CD14-positive monocyte (primary cell): ENCODE measurements at regions not wholly inside any gene's neighbourhood (a gene's known extent, or its start where the extent isn't known, plus 50 kb on each side); places are given as distances from the start of the nearest gene placed in this dataset.

Experiments
- DNase-seq, 3 donors: peaks; one replicate each; pipeline ENCODE4 v3.0.0-alpha.2; 2011 to 2022
- H2AFZ ChIP-seq: 2 replicates; pipeline ENCODE4 v1.6.0; 2012; ENCODE audit warnings: mild to moderate bottlenecking, low read depth, low read length, inconsistent platforms; ENCODE audit not compliant: insufficient read depth, poor library complexity, severe bottlenecking
- H3K27ac ChIP-seq, 2 donors: 1 replicate in 1 of 2; 2 replicates in 1 of 2; pipeline ENCODE4 v1.5.1; 2012 to 2013; ENCODE audit warnings: low read length in 2 of 2, control low read depth in 1 of 2, inconsistent platforms in 1 of 2, low read depth in 1 of 2, mild to moderate bottlenecking in 1 of 2
- H3K27me3 ChIP-seq, 2 donors: one replicate each; pipeline versions ENCODE4 v1.6.0 to v1.6.1; 2011 to 2013; ENCODE audit warnings: low read length in 2 of 2; ENCODE audit not compliant: control insufficient read depth in 2 of 2, insufficient read depth in 2 of 2
- H3K36me3 ChIP-seq, 2 donors: replicated peaks in 1 of 2; 1 replicate in 1 of 2; 2 replicates in 1 of 2; pipeline versions ENCODE4 v1.5.1 to v1.6.1; 2012 to 2013; ENCODE audit warnings: low read length in 2 of 2, control low read depth in 1 of 2, inconsistent platforms in 1 of 2, mild to moderate bottlenecking in 1 of 2; ENCODE audit not compliant: insufficient read depth in 2 of 2, control insufficient read depth in 1 of 2
- H3K4me1 ChIP-seq, 2 donors: 1 replicate in 1 of 2; 2 replicates in 1 of 2; pipeline versions ENCODE4 v1.5.1 to v1.6.1; 2012 to 2013; ENCODE audit warnings: low read length in 2 of 2, control low read depth in 1 of 2, inconsistent platforms in 1 of 2, mild to moderate bottlenecking in 1 of 2, moderate library complexity in 1 of 2; ENCODE audit not compliant: insufficient read depth in 2 of 2, control insufficient read depth in 1 of 2
- H3K4me2 ChIP-seq: replicated peaks from 2 replicates; pipeline ENCODE3; 2012; ENCODE audit warnings: low read length, moderate library complexity, mild to moderate bottlenecking; ENCODE audit not compliant: poor library complexity, severe bottlenecking; ENCODE audit errors: extremely low read depth
- H3K4me3 ChIP-seq, 3 experiments: fragments of 200-600 bp in 1 of 3; sonication (generic) in 1 of 3; replicated peaks in 1 of 3; 1 replicate in 2 of 3; 2 replicates in 1 of 3; pipeline ENCODE4 v1.5.1; 2011 to 2013; ENCODE audit warnings: low read length in 3 of 3, mild to moderate bottlenecking in 3 of 3, control low read depth in 2 of 3, low read depth in 2 of 3, inconsistent platforms in 1 of 3, moderate library complexity in 1 of 3
- H3K79me2 ChIP-seq: 2 replicates; pipeline ENCODE4 v1.6.0; 2012; ENCODE audit warnings: mild to moderate bottlenecking, control low read depth, inconsistent platforms, low read length, moderate library complexity; ENCODE audit not compliant: insufficient read depth
- H3K9ac ChIP-seq: 2 replicates; pipeline ENCODE4 v1.6.0; 2017; ENCODE audit warnings: low read length, mild to moderate bottlenecking; ENCODE audit not compliant: insufficient read depth, poor library complexity, severe bottlenecking
- H3K9me3 ChIP-seq, 2 donors: replicated peaks in 1 of 2; 1 replicate in 1 of 2; 2 replicates in 1 of 2; pipeline versions ENCODE4 v1.5.1 to v1.6.1; 2012 to 2013; ENCODE audit warnings: low read length in 2 of 2, control low read depth in 1 of 2; ENCODE audit not compliant: control insufficient read depth in 1 of 2, insufficient read depth in 1 of 2
- H4K20me1 ChIP-seq: 2 replicates; pipeline ENCODE4 v1.6.0; 2012; ENCODE audit warnings: mild to moderate bottlenecking, low read length, control low read depth, moderate library complexity; ENCODE audit not compliant: insufficient read depth
- H3K27ac Mint-ChIP-seq, 7 donors: one replicate each; pipeline ENCODE4 v1.8.0; 2020; ENCODE audit warnings: mild to moderate bottlenecking in 7 of 7, mixed read lengths in 7 of 7, moderate library complexity in 6 of 7, inconsistent platforms in 2 of 7
- H3K27me3 Mint-ChIP-seq, 3 donors: one replicate each; pipeline ENCODE4 v1.8.0; 2021 to 2022; ENCODE audit warnings: low read depth in 3 of 3, mild to moderate bottlenecking in 3 of 3, mixed read lengths in 3 of 3, moderate library complexity in 3 of 3, inconsistent platforms in 1 of 3
- H3K36me3 Mint-ChIP-seq, 2 donors: one replicate each; pipeline ENCODE4 v1.8.0; 2020; ENCODE audit warnings: mixed read lengths in 2 of 2, inconsistent platforms in 1 of 2, mild to moderate bottlenecking in 1 of 2
- H3K4me1 Mint-ChIP-seq: one replicate; pipeline ENCODE4 v1.8.0; 2020; ENCODE audit warnings: mild to moderate bottlenecking, mixed read lengths
- H3K4me3 Mint-ChIP-seq, 2 donors: one replicate each; pipeline ENCODE4 v1.8.0; 2020; ENCODE audit warnings: mild to moderate bottlenecking in 2 of 2, mixed read lengths in 2 of 2, moderate library complexity in 1 of 2
- H3K9me3 Mint-ChIP-seq, 7 donors: one replicate each; pipeline ENCODE4 v1.8.0; 2020 to 2022; ENCODE audit warnings: mixed read lengths in 7 of 7, mild to moderate bottlenecking in 6 of 7, moderate library complexity in 6 of 7, inconsistent platforms in 2 of 7
- CTCF ChIP-seq: fragments of 200-600 bp; IDR thresholded peaks from one replicate; pipeline ENCODE4 v1.8.0; 2022; ENCODE audit warnings: antibody characterized with exemption, mild to moderate bottlenecking
- WGBS: methylation state at CpG from one replicate; pipeline ENCODE4 v1.1.5; 2013; ENCODE audit warnings: missing lambda C conversion rate; ENCODE audit not compliant: insufficient coverage; 5-methylcytosine and 5-hydroxymethylcytosine counted together
- intact Hi-C, 2 donors: fragments of 100-400 bp; cut with micrococcal nuclease; formaldehyde crosslinking; loops; one replicate each; pipeline versions ENCODE4 v1.15.0 to v1.15.1; 2023

GRCh38 chr5:6143523-6143922, 234.8 kb downstream of the MED10 start:
- H3K4me3 ChIP-seq: no peak overlapping the region
- Mint-ChIP-seq H3K4me3 (no peak overlapping the region), H3K9me3 (peaks cover 0 to 7% (median 3%) of the 10 kb centered on the region in 7 donors), H3K27ac (no peak overlapping the region), H3K4me1 (no peaks in the 10 kb centered on the region), H3K27me3 (peaks cover 0 to 1% (median 0%) of the 10 kb centered on the region in 3 donors), H3K36me3 (no peaks in the 10 kb centered on the region)
- H3K9me3 ChIP-seq: no peaks in the 10 kb centered on the region
- H3K4me1 ChIP-seq: no peaks in the 10 kb centered on the region
- no peak overlapping the region for H3K4me2 ChIP-seq
- no peaks in the 10 kb centered on the region for H3K79me2 ChIP-seq
- TF ChIP-seq CTCF: no peak
- H3K27me3 ChIP-seq: no peaks in the 10 kb centered on the region
- no peak overlapping the region for H3K9ac ChIP-seq
- H2AFZ ChIP-seq: no peak overlapping the region
- H3K27ac ChIP-seq: no peak overlapping the region
- WGBS: 61% methylated on average over 4 of the region's 5 CpGs
- intact Hi-C loops: no loop called here
- DNase-seq: no peak
- no peaks in the 10 kb centered on the region for H4K20me1 ChIP-seq
- no peaks in the 10 kb centered on the region for H3K36me3 ChIP-seq

GRCh38 chr5:6142353-6142752, 236.0 kb downstream of the MED10 start:
- Histone ChIP-seq H3K4me2 (no peak overlapping the region), H3K27me3 (no peaks in the 10 kb centered on the region), H3K36me3 (no peaks in the 10 kb centered on the region), H3K9me3 (no peaks in the 10 kb centered on the region), H3K79me2 (no peaks in the 10 kb centered on the region), H3K4me3 (no peak overlapping the region), H3K4me1 (no peaks in the 10 kb centered on the region), H4K20me1 (no peaks in the 10 kb centered on the region), H3K27ac (no peak overlapping the region), H2AFZ (no peak overlapping the region), H3K9ac (no peak overlapping the region)
- Mint-ChIP-seq H3K4me1 (no peaks in the 10 kb centered on the region), H3K36me3 (no peaks in the 10 kb centered on the region), H3K27ac (no peak overlapping the region), H3K27me3 (peaks cover 0 to 1% (median 0%) of the 10 kb centered on the region in 3 donors), H3K4me3 (no peak overlapping the region), H3K9me3 (peaks cover 0 to 9% (median 3%) of the 10 kb centered on the region in 7 donors)
- TF ChIP-seq CTCF: no peak
- DNase-seq: no peak
- intact Hi-C loops: no loop called here
- no CpG with 5 or more reads among the region's 5 CpGs for WGBS
